IMR-90 (cell line): ENCODE measurements at regions not wholly inside any gene's neighbourhood (a gene's known extent, or its start where the extent isn't known, plus 50 kb on each side); places are given as distances from the start of the nearest gene placed in this dataset.

Experiments used
- ATAC-seq: fragments of 200-7000 bp; cut with Tn5 transposase; 2 replicates; pipeline ENCODE4 v1.9.1; 2020; ENCODE audit warnings: low read depth, mild to moderate bottlenecking, moderate library complexity
- BruUV-seq: library from RNA; stranded (reverse); fragments of 400-500 nt; replicated peaks from 2 replicates; lab custom pipeline; 2021; lab: Mats Ljungman, UMichigan
- CTCF ChIA-PET: fragments of 300-600 bp; formaldehyde crosslinking; extraction: SDS; loops from one replicate; lab custom pipeline; 2021; ENCODE audit warnings: antibody characterized with exemption; lab: Yijun Ruan, JAX
- POLR2A ChIA-PET: fragments of 300-600 bp; sonication (Branson Sonifier 250); formaldehyde crosslinking; loops from one replicate; lab custom pipeline; 2022; ENCODE audit warnings: antibody characterized with exemption; ENCODE audit not compliant: unreplicated experiment; lab: Charles Lee
- DNase-seq: peaks from one replicate; pipeline ENCODE4 v3.0.0; 2013
- H2AFZ ChIP-seq: replicated peaks from 2 replicates; pipeline ENCODE3; 2013; ENCODE audit warnings: low read length, mild to moderate bottlenecking; ENCODE audit not compliant: poor library complexity
- H2AK5ac ChIP-seq: 2 replicates; pipeline ENCODE4 v1.6.1; 2013; ENCODE audit warnings: low read depth, low read length, inconsistent platforms
- H2AK9ac ChIP-seq: replicated peaks from 2 replicates; pipeline ENCODE3; 2013; ENCODE audit warnings: mild to moderate bottlenecking, low read depth, low read length, moderate library complexity; ENCODE audit not compliant: poor library complexity
- H2BK120ac ChIP-seq: 2 replicates; pipeline ENCODE4 v1.6.1; 2013; ENCODE audit warnings: low read depth, low read length, inconsistent platforms
- H2BK15ac ChIP-seq: 3 replicates; pipeline ENCODE4 v1.6.1; 2013; ENCODE audit warnings: low read depth, low read length, inconsistent platforms
- H2BK20ac ChIP-seq: 2 replicates; pipeline ENCODE4 v1.6.1; 2013; ENCODE audit warnings: low read depth, mild to moderate bottlenecking, inconsistent platforms, low read length, moderate library complexity
- H2BK5ac ChIP-seq: 2 replicates; pipeline ENCODE4 v1.6.1; 2013; ENCODE audit warnings: mild to moderate bottlenecking, low read depth, low read length, inconsistent platforms; ENCODE audit not compliant: poor library complexity, severe bottlenecking
- H3K14ac ChIP-seq: replicated peaks from 2 replicates; pipeline ENCODE4 v1.6.1; 2013; ENCODE audit warnings: low read depth, low read length, inconsistent platforms
- H3K18ac ChIP-seq: 2 replicates; pipeline ENCODE4 v1.6.1; 2013; ENCODE audit warnings: low read depth, low read length, control low read depth
- H3K23ac ChIP-seq: 2 replicates; pipeline ENCODE4 v1.6.1; 2013; ENCODE audit warnings: low read depth, low read length, inconsistent platforms
- H3K27ac ChIP-seq: 2 replicates; pipeline ENCODE4 v1.5.1; 2013; ENCODE audit warnings: mild to moderate bottlenecking, control low read depth, low read length; ENCODE audit not compliant: insufficient read depth
- H3K27me3 ChIP-seq: 2 replicates; pipeline ENCODE4 v1.6.1; 2013; ENCODE audit warnings: low read length; ENCODE audit not compliant: control insufficient read depth, insufficient read depth
- H3K36me3 ChIP-seq: 2 replicates; pipeline ENCODE4 v1.6.1; 2013; ENCODE audit warnings: low read length, mixed read lengths; ENCODE audit not compliant: control insufficient read depth, insufficient read depth
- H3K4ac ChIP-seq: 2 replicates; pipeline ENCODE4 v1.6.1; 2013; ENCODE audit warnings: low read depth, low read length, inconsistent platforms
- H3K4me1 ChIP-seq: 2 replicates; pipeline ENCODE4 v1.6.1; 2013; ENCODE audit warnings: low read length, mixed read lengths; ENCODE audit not compliant: control insufficient read depth, insufficient read depth
- H3K4me2 ChIP-seq: 2 replicates; pipeline ENCODE4 v1.6.1; 2013; ENCODE audit warnings: low read depth, mild to moderate bottlenecking, control low read depth, low read length, moderate library complexity
- H3K4me3 ChIP-seq: 2 replicates; pipeline ENCODE4 v1.5.1; 2013; ENCODE audit warnings: low read depth, mild to moderate bottlenecking, control low read depth, low read length, moderate library complexity; ENCODE audit not compliant: insufficient read depth
- H3K56ac ChIP-seq: 2 replicates; pipeline ENCODE4 v1.6.1; 2013; ENCODE audit warnings: low read length, inconsistent platforms; ENCODE audit not compliant: insufficient read depth; ENCODE audit errors: extremely low read depth
- H3K79me1 ChIP-seq, 2 experiments: 2 replicates each; pipeline ENCODE4 v1.6.1; 2013; ENCODE audit warnings: low read length in 2 of 2, inconsistent platforms in 1 of 2, low read depth in 1 of 2
- H3K9ac ChIP-seq: 2 replicates; pipeline ENCODE4 v1.6.1; 2013; ENCODE audit warnings: low read depth, low read length, control low read depth
- H3K9me1 ChIP-seq: 2 replicates; pipeline ENCODE4 v1.6.1; 2013; ENCODE audit warnings: low read length, inconsistent platforms; ENCODE audit not compliant: insufficient read depth
- H3K9me3 ChIP-seq: 2 replicates; pipeline ENCODE4 v1.6.1; 2013; ENCODE audit warnings: low read length; ENCODE audit not compliant: control insufficient read depth, insufficient read depth
- H4K20me1 ChIP-seq: 2 replicates; pipeline ENCODE4 v1.6.1; 2013; ENCODE audit warnings: low read length, inconsistent platforms; ENCODE audit not compliant: insufficient read depth
- H4K5ac ChIP-seq: 2 replicates; pipeline ENCODE4 v1.6.1; 2013; ENCODE audit warnings: mild to moderate bottlenecking, low read depth, low read length, control low read depth
- H4K8ac ChIP-seq, 2 experiments: 2 replicates each; pipeline ENCODE4 v1.6.1; 2013; ENCODE audit warnings: low read depth in 2 of 2, low read length in 2 of 2, control low read depth in 1 of 2, inconsistent platforms in 1 of 2
- H4K91ac ChIP-seq: 2 replicates; pipeline ENCODE4 v1.6.1; 2013; ENCODE audit warnings: low read depth, low read length, inconsistent platforms; ENCODE audit not compliant: insufficient read depth
- SMC3 ChIP-seq: fragments of 150-350 bp; IDR thresholded peaks from 2 replicates; pipeline ENCODE4 v1.6.1; 2016; ENCODE audit warnings: low read depth, mild to moderate bottlenecking, antibody characterized with exemption, low read length, moderate library complexity
- WGBS, 2 experiments: methylation state at CpG; one replicate each; pipeline versions ENCODE4 v1.1.5 to v1.1.7; 2013; ENCODE audit warnings: missing lambda C conversion rate in 2 of 2; ENCODE audit not compliant: insufficient read length in 1 of 2; ENCODE audit errors: extremely low coverage in 2 of 2; 5-methylcytosine and 5-hydroxymethylcytosine counted together
- dilution Hi-C: fragments of 300-500 bp; cut with HindIII; formaldehyde crosslinking; loops from one replicate; pipeline ENCODE4 v1.14.3; 2018; ENCODE audit warnings: low sequenced_read_pairs; ENCODE audit not compliant: unreplicated experiment
- in situ Hi-C: fragments of 300-500 bp; cut with MboI; formaldehyde crosslinking; loops from 3 replicates; pipeline ENCODE4 v1.14.3; 2019; ENCODE audit warnings: low sequenced_read_pairs, inconsistent platforms, mixed read lengths
- intact Hi-C: fragments of 100-400 bp; cut with micrococcal nuclease; formaldehyde crosslinking; loops from 2 replicates; pipeline ENCODE4 v1.10.0; 2022

DNA sequence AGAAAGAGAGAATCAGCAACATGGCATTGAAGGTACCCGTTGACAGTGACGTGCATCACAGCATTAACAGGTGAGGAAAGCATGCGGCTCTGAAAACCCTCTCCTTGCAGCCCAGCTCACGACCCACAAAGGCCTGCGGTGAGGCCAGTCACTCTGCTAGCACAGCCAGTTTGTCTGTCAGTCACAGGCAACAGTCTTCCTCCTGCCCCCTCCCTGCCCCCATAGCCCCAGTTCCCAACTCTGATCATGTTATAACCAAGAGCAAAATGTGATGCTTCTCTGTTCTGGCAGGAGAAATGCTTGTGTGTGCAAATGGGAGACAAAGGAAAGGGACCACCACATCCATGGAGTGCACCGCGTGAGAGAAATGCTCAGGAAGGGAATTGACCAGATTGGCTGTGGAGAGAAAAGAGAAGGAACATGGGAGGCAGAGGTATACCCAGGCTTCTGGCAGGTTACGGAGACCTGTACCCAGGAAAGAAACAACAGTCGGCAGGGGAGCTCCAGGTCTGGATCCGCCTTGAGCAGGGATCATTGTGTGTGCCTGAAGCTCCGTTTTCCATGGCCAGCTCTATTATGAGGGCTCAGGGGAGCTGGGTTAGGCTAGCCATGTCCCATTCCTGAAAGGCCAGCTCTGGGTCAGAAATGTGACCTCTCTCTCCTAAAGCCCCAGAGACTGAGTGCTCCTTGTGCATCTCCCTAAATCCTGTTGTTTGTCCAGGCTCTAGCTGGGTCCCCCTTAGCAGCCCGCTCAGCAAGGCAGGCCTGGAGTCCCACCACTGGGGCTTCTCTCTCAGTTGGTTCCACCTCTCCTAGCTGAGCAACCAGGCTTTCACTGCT lies 139.7 kb upstream of the MAMLD1 start:
- H3K4me1 ChIP-seq: peaks cover 1% of the 10 kb centered on the region; the same call in 1 of the 2 replicates
- in situ Hi-C loops (no loop called here), intact Hi-C loops (no loop called here), dilution Hi-C loops (no loop called here)
- no peak for DNase-seq
- BruUV-seq: no TSS peak
- H3K9ac ChIP-seq: no peak overlapping the region
- TF ChIP-seq SMC3: no peak
- H3K9me3 ChIP-seq: no peaks in the 10 kb centered on the region
- no peak overlapping the region for H2AFZ ChIP-seq
- H2BK20ac ChIP-seq: no peak overlapping the region
- H4K20me1 ChIP-seq: no peaks in the 10 kb centered on the region
- no peak overlapping the region for H3K18ac ChIP-seq
- H3K36me3 ChIP-seq: no peaks in the 10 kb centered on the region
- no peak overlapping the region for H4K5ac ChIP-seq
- ChIA-PET POLR2A (no interaction called here), CTCF (no interaction called here)
- H3K4ac ChIP-seq: no peak overlapping the region
- H3K27ac ChIP-seq: no peak overlapping the region
- no peak overlapping the region for H3K56ac ChIP-seq
- no peak overlapping the region for H2AK5ac ChIP-seq
- no peak overlapping the region for H4K8ac ChIP-seq
- no peak overlapping the region for H2BK120ac ChIP-seq
- H2BK5ac ChIP-seq: no peak overlapping the region
- H3K4me2 ChIP-seq: no peak overlapping the region
- WGBS, 2 experiments: no CpG with 5 or more reads among the region's 12 CpGs
- no peak overlapping the region for H3K14ac ChIP-seq
- no peak overlapping the region for H4K91ac ChIP-seq
- no peak for ATAC-seq
- peaks cover 9% of the 10 kb centered on the region for H3K27me3 ChIP-seq
- H3K9me1 ChIP-seq: no peaks in the 10 kb centered on the region; the same call in 1 of the 2 replicates
- H3K79me1 ChIP-seq: no peaks in the 10 kb centered on the region
- no peak overlapping the region for H3K4me3 ChIP-seq
- H2BK15ac ChIP-seq: no peak overlapping the region
- H3K23ac ChIP-seq: no peak overlapping the region
- no peak overlapping the region for H2AK9ac ChIP-seq
